NCI-H2171 (cell line): ENCODE measurements at regions not wholly inside any gene's neighbourhood (a gene's known extent, or its start where the extent isn't known, plus 50 kb on each side); places are given as distances from the start of the nearest gene placed in this dataset.
A peak's percentile ranks its signal among the peaks of the same experiment; 100 is the strongest.
"Not testable (repeated sequence)": the region's sequence is repeated elsewhere in the genome, so short reads cannot be mapped to it uniquely, and the experiment has no call there.

Experiments used
- DNase-seq: peaks from one replicate; lab custom pipeline; 2025; lab: John Stamatoyannopoulos, UW

GRCh38 chr16:21516705-21517040, 82.7 kb upstream of the METTL9 start:
- DNase-seq, result not testable (repeated sequence)

GRCh38 chr16:21517263-21517662, 82.1 kb upstream of the METTL9 start:
- peak; percentile 38 for DNase-seq

- DNase-seq, result not testable (repeated sequence)
Observed at GRCh38 chr16:21519361-21520133, 79.8 kb upstream of the METTL9 start.

GRCh38 chr16:21520134-21521047, 79.0 kb upstream of the METTL9 start:
- DNase-seq, result peak; percentile 93

GRCh38 chr16:21521048-21521389, 78.4 kb upstream of the METTL9 start:
- not testable (repeated sequence) for DNase-seq

GRCh38 chr16:21521390-21522143, 77.8 kb upstream of the METTL9 start:
- DNase-seq, result not testable (repeated sequence)

- DNase-seq, result not testable (repeated sequence)
Observed at GRCh38 chr16:21522846-21523245, 76.5 kb upstream of the METTL9 start.

GRCh38 chr16:21523411-21524067, 75.8 kb upstream of the METTL9 start:
- no peak for DNase-seq

GRCh38 chr16:21524068-21524751, 75.2 kb upstream of the METTL9 start:
- no peak for DNase-seq

GRCh38 chr16:21524752-21525028, 74.7 kb upstream of the METTL9 start:
- DNase-seq, result not testable (repeated sequence)

- DNase-seq, result not testable (repeated sequence)
Observed at GRCh38 chr16:21525029-21525895, 74.1 kb upstream of the METTL9 start.

- DNase-seq, result peak; percentile 76
Observed at GRCh38 chr16:21525956-21526922, 73.1 kb upstream of the METTL9 start.

GRCh38 chr16:21526923-21527807, 72.2 kb upstream of the METTL9 start:
- no peak for DNase-seq

GRCh38 chr16:21529060-21529658, 70.2 kb upstream of the METTL9 start:
- not testable (repeated sequence) for DNase-seq

- not testable (repeated sequence) for DNase-seq
Observed at GRCh38 chr16:21530729-21531383, 68.5 kb upstream of the METTL9 start.

- DNase-seq, result not testable (repeated sequence)
Observed at GRCh38 chr16:21532996-21533395, 66.4 kb upstream of the METTL9 start.

- not testable (repeated sequence) for DNase-seq
Observed at GRCh38 chr16:21533474-21533873, 65.9 kb upstream of the METTL9 start.
